GM12878 (cell line): ENCODE measurements at regions not wholly inside any gene's neighbourhood (a gene's known extent, or its start where the extent isn't known, plus 50 kb on each side); places are given as distances from the start of the nearest gene placed in this dataset.

Experiments
- ATAC-seq: fragments of 200-7000 bp; cut with Tn5 transposase; 3 replicates; pipeline ENCODE4 v1.9.1; 2020; ENCODE audit warnings: mild to moderate bottlenecking, moderate library complexity
- BruUV-seq: library from RNA; stranded (reverse); fragments of 400-500 nt; replicated peaks from 2 replicates; lab custom pipeline; 2021; lab: Mats Ljungman, UMichigan
- CTCF ChIA-PET: fragments of 300-600 bp; sonication (Branson Sonifier 250); formaldehyde crosslinking; extraction: SDS; loops from one replicate; lab custom pipeline; 2021; ENCODE audit warnings: inconsistent platforms; lab: Yijun Ruan, JAX
- POLR2A ChIA-PET: fragments of 350-600 bp; formaldehyde crosslinking; extraction: SDS; loops from one replicate; lab custom pipeline; 2021; ENCODE audit warnings: inconsistent platforms; lab: Charles Lee
- RAD21 ChIA-PET: fragments of 300-600 bp; sonication (Branson Sonifier 250); formaldehyde crosslinking; loops from one replicate; lab custom pipeline; 2023; ENCODE audit warnings: antibody characterized with exemption; ENCODE audit not compliant: unreplicated experiment; lab: Charles Lee
- SMC1A ChIA-PET: fragments of 300-600 bp; sonication (Branson Sonifier 250); formaldehyde crosslinking; loops from one replicate; lab custom pipeline; 2023; ENCODE audit not compliant: unreplicated experiment, uncharacterized antibody; lab: Charles Lee
- DNase-seq: peaks from one replicate; pipeline ENCODE4 v3.0.0-alpha.2; 2011; ENCODE audit warnings: low read depth, low spot score
- FAIRE-seq: peaks from 3 replicates; lab custom pipeline; 2011; peaks lifted over from hg19 to GRCh38; lab: Jason Lieb, UNC
- H2AFZ ChIP-seq: 2 replicates; pipeline ENCODE4 v1.6.0; 2011; ENCODE audit warnings: low read depth, low read length, control low read depth; ENCODE audit not compliant: control insufficient read depth
- H3K27ac ChIP-seq: 2 replicates; pipeline ENCODE4 v1.5.1; 2011; ENCODE audit warnings: control low read depth; ENCODE audit not compliant: control insufficient read depth, insufficient read depth
- H3K27me3 ChIP-seq, 2 experiments: replicated peaks in 1 of 2; 2 replicates each; pipeline versions ENCODE4 v1.6.0 to v1.6.1; 2011; ENCODE audit warnings: low read length in 1 of 2; ENCODE audit not compliant: control insufficient read depth in 2 of 2, insufficient read depth in 2 of 2
- H3K36me3 ChIP-seq, 2 experiments: 2 replicates each; pipeline ENCODE4 v1.5.1; 2011; ENCODE audit warnings: low read length in 1 of 2; ENCODE audit not compliant: control insufficient read depth in 2 of 2, insufficient read depth in 2 of 2
- H3K4me1 ChIP-seq: 2 replicates; pipeline ENCODE4 v1.6.1; 2011; ENCODE audit warnings: mild to moderate bottlenecking, low read length, moderate library complexity, mixed read lengths; ENCODE audit not compliant: control insufficient read depth, insufficient read depth
- H3K4me2 ChIP-seq: 2 replicates; pipeline ENCODE4 v1.6.0; 2011; ENCODE audit warnings: control low read depth; ENCODE audit not compliant: control insufficient read depth, insufficient read depth
- H3K4me3 ChIP-seq: fragments of 200-600 bp; sonication (generic); 2 replicates; pipeline ENCODE4 v1.5.1; 2016
- H3K79me2 ChIP-seq: 2 replicates; pipeline ENCODE4 v1.6.0; 2011; ENCODE audit warnings: low read length; ENCODE audit not compliant: control insufficient read depth, insufficient read depth
- H3K9ac ChIP-seq: 2 replicates; pipeline ENCODE4 v1.8.0; 2011; ENCODE audit warnings: low read length, control low read depth, mixed read lengths; ENCODE audit not compliant: control insufficient read depth, insufficient read depth
- H3K9me3 ChIP-seq: replicated peaks from 3 replicates; pipeline ENCODE4 v1.5.1; 2011; ENCODE audit warnings: mild to moderate bottlenecking, low read length; ENCODE audit not compliant: control insufficient read depth, insufficient read depth
- H4K20me1 ChIP-seq: 2 replicates; pipeline ENCODE4 v1.6.0; 2011; ENCODE audit not compliant: control insufficient read depth, insufficient read depth
- CEBPB ChIP-seq, 2 experiments: fragments of 150-350 bp in 1 of 2; IDR thresholded peaks; 2 replicates each; pipeline ENCODE4 v1.6.1; 2012 to 2014; ENCODE audit warnings: low read depth in 2 of 2, low read length in 2 of 2, borderline replicate concordance in 1 of 2, inconsistent platforms in 1 of 2
- CREM ChIP-seq: IDR thresholded peaks from 2 replicates; pipeline ENCODE4 v1.6.1; 2014; ENCODE audit warnings: antibody characterized with exemption, low read depth
- DPF2 ChIP-seq: fragments of 450-650 bp; IDR thresholded peaks from 2 replicates; pipeline ENCODE4 v1.6.1; 2017; ENCODE audit warnings: mild to moderate bottlenecking
- FOS ChIP-seq: IDR thresholded peaks from 3 replicates; pipeline ENCODE4 v1.6.1; 2011; ENCODE audit warnings: borderline replicate concordance; ENCODE audit not compliant: insufficient read length; ENCODE audit errors: extremely low read depth
- FOXM1 ChIP-seq: IDR thresholded peaks from 2 replicates; pipeline ENCODE4 v1.6.1; 2012; ENCODE audit warnings: low read depth, mild to moderate bottlenecking, inconsistent platforms, low read length, moderate library complexity
- IRF3 ChIP-seq: fragments of 450-650 bp; IDR thresholded peaks from 2 replicates; pipeline ENCODE4 v1.6.1; 2014; ENCODE audit warnings: mild to moderate bottlenecking
- MEF2A ChIP-seq: IDR thresholded peaks from 2 replicates; pipeline ENCODE4 v1.6.1; 2011; ENCODE audit warnings: low read depth, mild to moderate bottlenecking, low read length, moderate library complexity; ENCODE audit not compliant: insufficient read depth
- MXI1 ChIP-seq: fragments of 150-350 bp; IDR thresholded peaks from 2 replicates; pipeline ENCODE4 v1.6.1; 2011; ENCODE audit warnings: low read depth, mild to moderate bottlenecking, inconsistent platforms, low read length, improper control_type of control experiment
- NFIC ChIP-seq: IDR thresholded peaks from 2 replicates; pipeline ENCODE4 v1.6.1; 2012; ENCODE audit warnings: low read depth, mild to moderate bottlenecking, inconsistent platforms, low read length, moderate library complexity
- SMAD5 ChIP-seq: IDR thresholded peaks from 2 replicates; pipeline ENCODE4 v1.6.1; 2016; ENCODE audit warnings: antibody characterized with exemption, low read depth
- STAT3 ChIP-seq: IDR thresholded peaks from 2 replicates; pipeline ENCODE4 v1.6.1; 2011; ENCODE audit warnings: low read depth, low read length, improper control_type of control experiment
- TCF3 ChIP-seq: IDR thresholded peaks from 2 replicates; pipeline ENCODE4 v1.6.1; 2012; ENCODE audit warnings: low read depth, mild to moderate bottlenecking, low read length, borderline replicate concordance; ENCODE audit not compliant: insufficient read depth
- WGBS: methylation state at CpG from one replicate; pipeline ENCODE4 v1.1.6; 2016; ENCODE audit warnings: low lambda C conversion rate; ENCODE audit not compliant: insufficient replicate concordance, insufficient coverage; ENCODE audit errors: missing lambda C conversion rate; 5-methylcytosine and 5-hydroxymethylcytosine counted together
- in situ Hi-C: fragments of 300-500 bp; cut with MboI; formaldehyde crosslinking; loops from 9 replicates; pipeline ENCODE4 v1.14.3; 2018; ENCODE audit warnings: mixed read lengths
- intact Hi-C: fragments of 100-400 bp; cut with micrococcal nuclease; formaldehyde crosslinking; loops from one replicate; pipeline ENCODE4 v1.14.2; 2022; ENCODE audit not compliant: unreplicated experiment

- no peak for TF ChIP-seq IRF3
These were observed 321.8 kb downstream of the ZEB2 start (continued) for GRCh38 chr2:144198116-144198515.

- no peak overlapping the region for H3K27ac ChIP-seq
- POLR2A ChIA-PET: no interaction called here
- CTCF ChIA-PET: interaction anchor here (0.9 to 1.6 kb wide), 3 partner anchors 9 to 32 kb away, joined by 3 to 5 read pairs (median 3); no protein-coding TSS in a partner anchor
- intact Hi-C loops (no loop called here), in situ Hi-C loops (no loop called here)
- H3K4me2 ChIP-seq: no peak overlapping the region
- no TSS peak for BruUV-seq
- no peak overlapping the region for H2AFZ ChIP-seq
- RAD21 ChIA-PET: no interaction called here
- no peak for FAIRE-seq
- no peak for DNase-seq
- peak; percentile 44; the same call in 2 of the 3 replicates for ATAC-seq
- 71% methylated on average over 5 of the region's 5 CpGs for WGBS
- no peak overlapping the region for H3K4me3 ChIP-seq
- SMC1A ChIA-PET: interaction anchor here (0.6 to 1.8 kb wide), 5 partner anchors 11 to 154 kb away, joined by 3 to 6 read pairs (median 4); no protein-coding TSS in a partner anchor
- H4K20me1 ChIP-seq: no peaks in the 10 kb centered on the region
- H3K27me3 ChIP-seq: no peaks in the 10 kb centered on the region
- H3K36me3 ChIP-seq: no peaks in the 10 kb centered on the region
- no peak overlapping the region for H3K9ac ChIP-seq
- no peak for TF ChIP-seq CEBPB (IDR thresholded peaks at IDR 0.05; ENCODE audit: borderline replicate concordance in 1 of 2, low read depth in 2 of 2, low read length in 2 of 2)
- TF ChIP-seq SMAD5: no peak
- no peak for TF ChIP-seq TCF3
- no peak for TF ChIP-seq FOXM1
- TF ChIP-seq STAT3: no peak
- TF ChIP-seq FOS: no peak
- no peak for TF ChIP-seq NFIC
- no peak for TF ChIP-seq CREM
- no peak for TF ChIP-seq DPF2
- TF ChIP-seq MXI1: no peak
- TF ChIP-seq MEF2A: no peak
- H3K79me2 ChIP-seq: no peaks in the 10 kb centered on the region
- H3K9me3 ChIP-seq: no peaks in the 10 kb centered on the region
- H3K4me1 ChIP-seq: no peaks in the 10 kb centered on the region
These were observed 325.4 kb downstream of the ZEB2 start for GRCh38 chr2:144194326-144195071.
